ENCODE measurements at regions not wholly inside any gene's neighbourhood (a gene's known extent, or its start where the extent isn't known, plus 50 kb on each side); places are given as distances from the start of the nearest gene placed in this dataset.
A peak's percentile ranks its signal among the peaks of the same experiment; 100 is the strongest.

DNA sequence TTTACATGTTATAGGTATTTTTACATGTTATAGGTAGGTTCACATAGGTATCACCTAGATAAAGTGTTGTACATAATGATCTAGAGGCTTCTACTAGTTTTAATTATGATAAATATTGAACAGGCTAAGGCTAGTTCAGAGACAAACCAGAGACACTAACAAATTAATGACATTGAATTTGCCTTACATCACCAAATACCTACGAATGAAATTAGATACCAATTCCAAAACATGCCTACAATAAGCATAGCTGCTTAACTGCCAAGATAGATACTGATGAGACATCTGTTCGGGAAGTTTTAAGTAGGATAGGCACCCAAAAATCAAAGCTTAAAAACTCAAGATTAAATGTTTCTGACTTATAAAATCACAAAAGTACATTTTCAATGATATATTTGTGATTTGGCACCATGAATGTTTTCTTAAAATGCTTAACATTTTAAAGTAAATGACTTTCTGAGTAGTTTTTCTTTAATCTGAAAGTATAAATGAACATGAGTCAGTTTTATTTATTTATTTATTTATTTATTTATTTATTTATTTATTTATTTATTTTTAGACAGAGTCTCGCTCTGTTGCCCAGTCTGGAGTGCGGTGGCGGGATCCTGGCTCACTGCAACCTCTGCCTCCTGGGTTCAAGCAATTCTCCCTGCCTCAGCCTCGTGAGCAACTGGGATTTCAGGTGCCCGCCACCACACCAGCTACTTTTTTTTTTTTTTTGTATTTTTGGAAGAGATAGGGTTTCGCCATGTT lies 703.1 kb upstream of the ARRDC3 start:
- Histone ChIP-seq H4K20me1 (replicated peaks; ENCODE audit: insufficient read depth) (no peaks in the 10 kb centered on the region), H3K4me1 (ENCODE audit: insufficient read depth) (no peaks in the 10 kb centered on the region), H3K79me2 (replicated peaks; ENCODE audit: insufficient read depth) (no peaks in the 10 kb centered on the region), H3K9me2 (ENCODE audit: insufficient read depth) (no peaks in the 10 kb centered on the region), H3K27me3 (ENCODE audit: insufficient read depth) (no peaks in the 10 kb centered on the region), H3F3A (replicated peaks; ENCODE audit: low read depth) (no peaks in the 10 kb centered on the region), H3K4me3 (no peak overlapping the region), H3K4me2 (no peak overlapping the region), H2AFZ (no peak overlapping the region), H3K27ac (ENCODE audit: low read depth) (no peak overlapping the region), H3K36me3 (ENCODE audit: insufficient read depth) (no peaks in the 10 kb centered on the region)
- Mint-ChIP-seq H3K9me3 (peaks cover 4% of the 10 kb centered on the region; the same call in 2 of the 3 replicates), H3K36me3 (ENCODE audit: low read depth) (no peaks in the 10 kb centered on the region), H3K4me3 (no peak overlapping the region), H3K4me1 (no peaks in the 10 kb centered on the region), H3K27ac (no peak overlapping the region), H3K27me3 (ENCODE audit: insufficient read depth, low read depth, poor library complexity) (no peaks in the 10 kb centered on the region)
- TF ChIP-seq JUNB (IDR thresholded peaks at IDR 0.05; ENCODE audit: unreplicated experiment) (no peak), ETS1 (IDR thresholded peaks at IDR 0.05) (no peak), ZNF331 (CRISPR knock-in tag; IDR thresholded peaks at IDR 0.05; ENCODE audit: low read depth) (no peak), STAT1 (IDR thresholded peaks at IDR 0.05; ENCODE audit: unreplicated experiment) (no peak)
- TF ChIP-seq, protein P1, sequence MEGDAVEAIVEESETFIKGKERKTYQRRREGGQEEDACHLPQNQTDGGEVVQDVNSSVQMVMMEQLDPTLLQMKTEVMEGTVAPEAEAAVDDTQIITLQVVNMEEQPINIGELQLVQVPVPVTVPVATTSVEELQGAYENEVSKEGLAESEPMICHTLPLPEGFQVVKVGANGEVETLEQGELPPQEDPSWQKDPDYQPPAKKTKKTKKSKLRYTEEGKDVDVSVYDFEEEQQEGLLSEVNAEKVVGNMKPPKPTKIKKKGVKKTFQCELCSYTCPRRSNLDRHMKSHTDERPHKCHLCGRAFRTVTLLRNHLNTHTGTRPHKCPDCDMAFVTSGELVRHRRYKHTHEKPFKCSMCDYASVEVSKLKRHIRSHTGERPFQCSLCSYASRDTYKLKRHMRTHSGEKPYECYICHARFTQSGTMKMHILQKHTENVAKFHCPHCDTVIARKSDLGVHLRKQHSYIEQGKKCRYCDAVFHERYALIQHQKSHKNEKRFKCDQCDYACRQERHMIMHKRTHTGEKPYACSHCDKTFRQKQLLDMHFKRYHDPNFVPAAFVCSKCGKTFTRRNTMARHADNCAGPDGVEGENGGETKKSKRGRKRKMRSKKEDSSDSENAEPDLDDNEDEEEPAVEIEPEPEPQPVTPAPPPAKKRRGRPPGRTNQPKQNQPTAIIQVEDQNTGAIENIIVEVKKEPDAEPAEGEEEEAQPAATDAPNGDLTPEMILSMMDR (conservative IDR thresholded peaks at IDR 0.05; ENCODE audit: low read depth in 2 of 2): no peak
- DNase-seq (ENCODE audit: low spot score): no peak
- no peak for ATAC-seq

GRCh38 chr5:92081958-92082712 lies 699.0 kb upstream of the ARRDC3 start:
- no peaks in the 10 kb centered on the region for H3K4me1 ChIP-seq (ENCODE audit: insufficient read depth)
- no peak for TF ChIP-seq CREB1 (CRISPR knock-in tag; IDR thresholded peaks at IDR 0.05; ENCODE audit: low read depth)
- no peak for TF ChIP-seq ZNF331 (CRISPR knock-in tag; IDR thresholded peaks at IDR 0.05; ENCODE audit: low read depth)
- TF ChIP-seq, protein P2, sequence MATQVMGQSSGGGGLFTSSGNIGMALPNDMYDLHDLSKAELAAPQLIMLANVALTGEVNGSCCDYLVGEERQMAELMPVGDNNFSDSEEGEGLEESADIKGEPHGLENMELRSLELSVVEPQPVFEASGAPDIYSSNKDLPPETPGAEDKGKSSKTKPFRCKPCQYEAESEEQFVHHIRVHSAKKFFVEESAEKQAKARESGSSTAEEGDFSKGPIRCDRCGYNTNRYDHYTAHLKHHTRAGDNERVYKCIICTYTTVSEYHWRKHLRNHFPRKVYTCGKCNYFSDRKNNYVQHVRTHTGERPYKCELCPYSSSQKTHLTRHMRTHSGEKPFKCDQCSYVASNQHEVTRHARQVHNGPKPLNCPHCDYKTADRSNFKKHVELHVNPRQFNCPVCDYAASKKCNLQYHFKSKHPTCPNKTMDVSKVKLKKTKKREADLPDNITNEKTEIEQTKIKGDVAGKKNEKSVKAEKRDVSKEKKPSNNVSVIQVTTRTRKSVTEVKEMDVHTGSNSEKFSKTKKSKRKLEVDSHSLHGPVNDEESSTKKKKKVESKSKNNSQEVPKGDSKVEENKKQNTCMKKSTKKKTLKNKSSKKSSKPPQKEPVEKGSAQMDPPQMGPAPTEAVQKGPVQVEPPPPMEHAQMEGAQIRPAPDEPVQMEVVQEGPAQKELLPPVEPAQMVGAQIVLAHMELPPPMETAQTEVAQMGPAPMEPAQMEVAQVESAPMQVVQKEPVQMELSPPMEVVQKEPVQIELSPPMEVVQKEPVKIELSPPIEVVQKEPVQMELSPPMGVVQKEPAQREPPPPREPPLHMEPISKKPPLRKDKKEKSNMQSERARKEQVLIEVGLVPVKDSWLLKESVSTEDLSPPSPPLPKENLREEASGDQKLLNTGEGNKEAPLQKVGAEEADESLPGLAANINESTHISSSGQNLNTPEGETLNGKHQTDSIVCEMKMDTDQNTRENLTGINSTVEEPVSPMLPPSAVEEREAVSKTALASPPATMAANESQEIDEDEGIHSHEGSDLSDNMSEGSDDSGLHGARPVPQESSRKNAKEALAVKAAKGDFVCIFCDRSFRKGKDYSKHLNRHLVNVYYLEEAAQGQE (IDR thresholded peaks at IDR 0.05; ENCODE audit: unreplicated experiment): no peak
- TF ChIP-seq EZH2phosphoT487 (IDR thresholded peaks at IDR 0.05; ENCODE audit: unreplicated experiment): no peak
- no peak for TF ChIP-seq NANOG (IDR thresholded peaks at IDR 0.05; ENCODE audit: borderline replicate concordance)
- no peak for TF ChIP-seq ETS1 (IDR thresholded peaks at IDR 0.05)
- TF ChIP-seq, protein P1 (conservative IDR thresholded peaks at IDR 0.05; ENCODE audit: low read depth in 2 of 2): no peak
- no peak for TF ChIP-seq POLR2AphosphoS5 (IDR thresholded peaks at IDR 0.05; ENCODE audit: low read depth)
- no peak for TF ChIP-seq ZNF114 (CRISPR knock-in tag; IDR thresholded peaks at IDR 0.05)
- no peak for TF ChIP-seq JUNB (IDR thresholded peaks at IDR 0.05; ENCODE audit: unreplicated experiment)
- TF ChIP-seq STAT1 (IDR thresholded peaks at IDR 0.05; ENCODE audit: unreplicated experiment): no peak

More at GRCh38 chr5:92081958-92082712, 699.0 kb upstream of the ARRDC3 start:
- no peak for ATAC-seq
- Mint-ChIP-seq H3K36me3 (ENCODE audit: low read depth) (no peaks in the 10 kb centered on the region), H3K27ac (no peak overlapping the region), H3K4me1 (no peaks in the 10 kb centered on the region), H3K9me3 (no peaks in the 10 kb centered on the region; the same call in 2 of the 3 replicates), H3K27me3 (ENCODE audit: insufficient read depth, low read depth, poor library complexity) (no peaks in the 10 kb centered on the region), H3K4me3 (no peak overlapping the region)
- H2AFZ ChIP-seq: peak overlapping the region; percentile 64
- H3K27me3 ChIP-seq (ENCODE audit: insufficient read depth): no peaks in the 10 kb centered on the region
- H3K9me2 ChIP-seq (ENCODE audit: insufficient read depth): no peaks in the 10 kb centered on the region; the same call in 1 of the 2 replicates
- no peaks in the 10 kb centered on the region for H4K20me1 ChIP-seq (replicated peaks; ENCODE audit: insufficient read depth)
- H3K4me3 ChIP-seq: no peak overlapping the region
- no peaks in the 10 kb centered on the region for H3F3A ChIP-seq (replicated peaks; ENCODE audit: low read depth)
- H3K79me2 ChIP-seq (replicated peaks; ENCODE audit: insufficient read depth): no peaks in the 10 kb centered on the region
- H3K27ac ChIP-seq (ENCODE audit: low read depth): no peak overlapping the region
- no peaks in the 10 kb centered on the region for H3K36me3 ChIP-seq (ENCODE audit: insufficient read depth)
- H3K4me2 ChIP-seq: no peak overlapping the region
- DNase-seq (ENCODE audit: low spot score): no peak

All from GM23338 (cell line).